Peyer's patch (tissue), 4 donors: ENCODE measurements at regions not wholly inside any gene's neighbourhood (a gene's known extent, or its start where the extent isn't known, plus 50 kb on each side); places are given as distances from the start of the nearest gene placed in this dataset.

ENCODE experiments used
- DNase-seq, 3 donors: peaks; one replicate each; pipeline ENCODE4 v3.0.0-alpha.2; 2017 to 2019
- H3K27ac ChIP-seq, 4 donors: fragments of 200-600 bp; sonication (generic); one replicate each; pipeline ENCODE4 v1.5.1; 2016 to 2019
- H3K27me3 ChIP-seq, 2 donors: fragments of 200-600 bp; sonication (generic); one replicate each; pipeline ENCODE4 v1.5.1; 2019
- H3K36me3 ChIP-seq, 3 donors: fragments of 200-600 bp; sonication (generic); one replicate each; pipeline ENCODE4 v1.5.1; 2016 to 2019
- H3K4me1 ChIP-seq, 4 donors: fragments of 200-600 bp; sonication (generic); one replicate each; pipeline ENCODE4 v1.5.1; 2016 to 2019
- H3K4me3 ChIP-seq, 4 donors: fragments of 200-600 bp; sonication (generic); 1 replicate in 3 of 4; 2 replicates in 1 of 4; pipeline ENCODE4 v1.5.1; 2016 to 2019; ENCODE audit warnings: mild to moderate bottlenecking in 1 of 4
- H3K9me3 ChIP-seq, 4 donors: fragments of 200-600 bp; sonication (generic); one replicate each; pipeline ENCODE4 v1.5.1; 2016 to 2019; ENCODE audit warnings: mild to moderate bottlenecking in 1 of 4
- POLR2A ChIP-seq, 2 donors: fragments of 450-650 bp; IDR thresholded peaks; one replicate each; pipeline ENCODE4 v1.5.1; 2017; ENCODE audit warnings: antibody characterized with exemption in 2 of 2, mild to moderate bottlenecking in 2 of 2, moderate library complexity in 2 of 2
- TF ChIP-seq, protein P1 (sequence below), 6 experiments: fragments of 450-650 bp in 4 of 6; fragments of 200-600 bp in 2 of 6; sonication (generic) in 1 of 6; IDR thresholded peaks; one replicate each; pipeline ENCODE4 v1.5.1; 2017 to 2019; ENCODE audit warnings: antibody characterized with exemption in 6 of 6, mild to moderate bottlenecking in 3 of 6, moderate library complexity in 1 of 6

DNA sequence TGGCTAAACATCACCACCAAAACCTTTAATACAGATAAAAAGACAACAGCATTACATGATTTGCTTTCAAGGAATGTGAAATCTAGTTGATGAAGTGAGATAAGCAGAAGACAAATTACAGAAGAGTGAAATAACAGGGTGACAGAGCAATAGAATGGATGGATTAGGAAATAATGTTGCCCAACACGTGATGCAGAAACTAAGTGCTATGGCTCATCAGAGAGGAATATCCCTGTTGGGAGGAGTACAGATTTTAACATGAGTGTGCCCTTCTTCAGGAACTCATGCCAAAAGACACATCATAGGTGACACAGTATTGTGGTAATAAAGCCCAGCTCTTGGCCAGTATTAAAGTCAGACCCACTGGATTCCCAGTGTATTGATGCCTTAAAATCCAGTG, 176.6 kb upstream of the RAG2 start:
- Histone ChIP-seq H3K27ac (no peak overlapping the region), H3K27me3 (no peaks in the 10 kb centered on the region), H3K4me3 (no peak overlapping the region), H3K4me1 (no peaks in the 10 kb centered on the region), H3K9me3 (no peaks in the 10 kb centered on the region), H3K36me3 (no peaks in the 10 kb centered on the region)
- no peak for TF ChIP-seq POLR2A (IDR thresholded peaks at IDR 0.05)
- TF ChIP-seq, protein P1, sequence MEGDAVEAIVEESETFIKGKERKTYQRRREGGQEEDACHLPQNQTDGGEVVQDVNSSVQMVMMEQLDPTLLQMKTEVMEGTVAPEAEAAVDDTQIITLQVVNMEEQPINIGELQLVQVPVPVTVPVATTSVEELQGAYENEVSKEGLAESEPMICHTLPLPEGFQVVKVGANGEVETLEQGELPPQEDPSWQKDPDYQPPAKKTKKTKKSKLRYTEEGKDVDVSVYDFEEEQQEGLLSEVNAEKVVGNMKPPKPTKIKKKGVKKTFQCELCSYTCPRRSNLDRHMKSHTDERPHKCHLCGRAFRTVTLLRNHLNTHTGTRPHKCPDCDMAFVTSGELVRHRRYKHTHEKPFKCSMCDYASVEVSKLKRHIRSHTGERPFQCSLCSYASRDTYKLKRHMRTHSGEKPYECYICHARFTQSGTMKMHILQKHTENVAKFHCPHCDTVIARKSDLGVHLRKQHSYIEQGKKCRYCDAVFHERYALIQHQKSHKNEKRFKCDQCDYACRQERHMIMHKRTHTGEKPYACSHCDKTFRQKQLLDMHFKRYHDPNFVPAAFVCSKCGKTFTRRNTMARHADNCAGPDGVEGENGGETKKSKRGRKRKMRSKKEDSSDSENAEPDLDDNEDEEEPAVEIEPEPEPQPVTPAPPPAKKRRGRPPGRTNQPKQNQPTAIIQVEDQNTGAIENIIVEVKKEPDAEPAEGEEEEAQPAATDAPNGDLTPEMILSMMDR (IDR thresholded peaks at IDR 0.05), result no peak
- no peak for DNase-seq

DNA sequence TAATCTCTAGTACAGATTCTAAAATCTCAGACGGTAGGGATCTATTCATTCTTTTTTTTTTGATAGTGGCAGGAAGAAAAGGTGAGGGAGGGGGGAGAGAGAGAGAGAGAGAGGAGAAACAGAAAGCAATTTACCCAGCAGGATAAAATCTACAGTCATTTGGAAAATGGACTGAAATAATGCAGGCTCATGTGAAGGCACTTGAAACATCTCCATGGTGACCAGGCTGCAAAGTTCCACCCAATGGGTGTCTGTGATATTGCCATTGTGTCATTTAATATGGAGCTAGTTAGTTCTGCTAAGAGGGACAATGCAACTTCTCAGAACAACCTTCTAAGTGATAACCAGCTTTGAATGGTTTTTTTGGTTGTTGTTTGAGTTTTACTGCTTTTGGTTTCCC, 165.2 kb upstream of the RAG2 start:
- TF ChIP-seq, protein P1 (IDR thresholded peaks at IDR 0.05), result no peak
- TF ChIP-seq POLR2A (IDR thresholded peaks at IDR 0.05), result no peak
- Histone ChIP-seq H3K9me3 (no peaks in the 10 kb centered on the region), H3K27ac (no peak overlapping the region), H3K4me1 (no peaks in the 10 kb centered on the region), H3K27me3 (no peaks in the 10 kb centered on the region), H3K36me3 (no peaks in the 10 kb centered on the region), H3K4me3 (no peak overlapping the region)
- no peak for DNase-seq

GRCh38 chr11:36757075-36757474, 159.0 kb upstream of the RAG2 start:
- Histone ChIP-seq H3K36me3 (no peaks in the 10 kb centered on the region), H3K27me3 (no peaks in the 10 kb centered on the region), H3K9me3 (no peaks in the 10 kb centered on the region), H3K4me1 (no peaks in the 10 kb centered on the region), H3K4me3 (no peak overlapping the region), H3K27ac (no peak overlapping the region)
- TF ChIP-seq, protein P1 (IDR thresholded peaks at IDR 0.05), result no peak
- no peak for TF ChIP-seq POLR2A (IDR thresholded peaks at IDR 0.05)
- no peak for DNase-seq

GRCh38 chr11:36753960-36754359, 155.9 kb upstream of the RAG2 start:
- no peaks in the 10 kb centered on the region for H3K4me1 ChIP-seq
- no peaks in the 10 kb centered on the region for H3K27me3 ChIP-seq
- no peak overlapping the region for H3K4me3 ChIP-seq
- no peak for TF ChIP-seq POLR2A (IDR thresholded peaks at IDR 0.05)
- TF ChIP-seq, protein P1 (IDR thresholded peaks at IDR 0.05), result no peak
- no peaks in the 10 kb centered on the region for H3K9me3 ChIP-seq
- no peak overlapping the region for H3K27ac ChIP-seq
- no peak for DNase-seq
- no peaks in the 10 kb centered on the region for H3K36me3 ChIP-seq

DNA sequence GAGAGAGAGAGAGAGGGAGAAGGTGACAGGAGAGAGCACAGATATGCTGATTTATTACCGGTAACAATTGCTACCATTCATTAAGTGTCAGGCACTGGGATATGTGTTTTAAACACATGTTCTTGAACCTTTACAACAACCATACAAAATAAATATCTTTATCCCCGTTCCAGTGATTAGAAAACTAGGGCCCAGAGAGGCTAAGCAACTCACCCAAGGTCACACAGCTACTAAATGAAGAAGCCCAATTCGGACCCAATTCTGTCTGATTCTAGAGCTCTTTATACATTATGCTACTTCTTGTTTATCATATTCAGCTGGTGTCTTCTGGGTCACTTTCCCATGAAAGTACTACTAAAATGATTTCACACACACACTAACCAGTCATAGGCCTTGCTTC, 154.0 kb upstream of the RAG2 start:
- Histone ChIP-seq H3K4me1 (no peaks in the 10 kb centered on the region), H3K4me3 (no peak overlapping the region), H3K36me3 (no peaks in the 10 kb centered on the region), H3K27me3 (no peaks in the 10 kb centered on the region), H3K9me3 (no peaks in the 10 kb centered on the region), H3K27ac (no peak overlapping the region)
- TF ChIP-seq, protein P1 (IDR thresholded peaks at IDR 0.05), result no peak
- TF ChIP-seq POLR2A (IDR thresholded peaks at IDR 0.05), result no peak
- no peak for DNase-seq

GRCh38 chr11:36751335-36751781, 153.3 kb upstream of the RAG2 start:
- no peak for TF ChIP-seq POLR2A (IDR thresholded peaks at IDR 0.05)
- TF ChIP-seq, protein P1 (IDR thresholded peaks at IDR 0.05), result no peak
- no peak for DNase-seq
- Histone ChIP-seq H3K36me3 (no peaks in the 10 kb centered on the region), H3K4me1 (no peaks in the 10 kb centered on the region), H3K9me3 (no peaks in the 10 kb centered on the region), H3K4me3 (no peak overlapping the region), H3K27ac (no peak overlapping the region), H3K27me3 (no peaks in the 10 kb centered on the region)
